Astrocyte (in vitro differentiated cells and primary cell): ENCODE measurements at regions not wholly inside any gene's neighbourhood (a gene's known extent, or its start where the extent isn't known, plus 50 kb on each side); places are given as distances from the start of the nearest gene placed in this dataset.

Experiments used
- DNase-seq: peaks from one replicate; pipeline ENCODE4 v3.0.0-alpha.2; 2010; ENCODE audit warnings: low read depth
- FAIRE-seq: peaks from 2 replicates; lab custom pipeline; 2011; peaks lifted over from hg19 to GRCh38; lab: Jason Lieb, UNC
- H2AFZ ChIP-seq: 2 replicates; pipeline ENCODE4 v1.6.0; 2012; ENCODE audit warnings: low read depth, low read length, inconsistent platforms
- H3K27ac ChIP-seq: 2 replicates; pipeline ENCODE4 v1.5.1; 2011; ENCODE audit warnings: low read depth, low read length, inconsistent platforms
- H3K27me3 ChIP-seq: 2 replicates; pipeline ENCODE4 v1.6.0; 2011; ENCODE audit warnings: low read length, inconsistent platforms; ENCODE audit not compliant: insufficient read depth
- H3K36me3 ChIP-seq: 2 replicates; pipeline ENCODE4 v1.5.1; 2011; ENCODE audit warnings: low read length, inconsistent platforms; ENCODE audit not compliant: insufficient read depth
- H3K4me1 ChIP-seq: 2 replicates; pipeline ENCODE4 v1.5.1; 2011; ENCODE audit warnings: low read length, inconsistent platforms; ENCODE audit not compliant: insufficient read depth
- H3K4me2 ChIP-seq: 2 replicates; pipeline ENCODE4 v1.6.0; 2012; ENCODE audit warnings: low read length, inconsistent platforms
- H3K4me3 ChIP-seq: 2 replicates; pipeline ENCODE4 v1.5.1; 2011; ENCODE audit warnings: low read depth, mild to moderate bottlenecking, low read length, inconsistent platforms; ENCODE audit not compliant: insufficient read depth
- H3K79me2 ChIP-seq: 2 replicates; pipeline ENCODE4 v1.6.0; 2012; ENCODE audit warnings: mild to moderate bottlenecking, low read length, inconsistent platforms; ENCODE audit not compliant: insufficient read depth
- H3K9ac ChIP-seq: 2 replicates; pipeline ENCODE4 v1.6.0; 2012; ENCODE audit warnings: mild to moderate bottlenecking, low read length, inconsistent platforms
- H3K9me3 ChIP-seq: 2 replicates; pipeline ENCODE4 v1.5.1; 2012; ENCODE audit warnings: low read depth, mild to moderate bottlenecking, low read length, inconsistent platforms; ENCODE audit not compliant: insufficient read depth
- H4K20me1 ChIP-seq: 2 replicates; pipeline ENCODE4 v1.6.0; 2012; ENCODE audit warnings: low read length, inconsistent platforms; ENCODE audit not compliant: insufficient read depth
- H3K27ac Mint-ChIP-seq: one replicate; pipeline ENCODE4 v1.8.0; 2021; ENCODE audit warnings: mild to moderate bottlenecking, mixed read lengths; ENCODE audit not compliant: unreplicated experiment
- H3K27me3 Mint-ChIP-seq: one replicate; pipeline ENCODE4 v1.8.0; 2021; ENCODE audit warnings: low read depth, mixed read lengths; ENCODE audit not compliant: unreplicated experiment
- H3K36me3 Mint-ChIP-seq: one replicate; pipeline ENCODE4 v1.8.0; 2021; ENCODE audit warnings: low read depth, mixed read lengths; ENCODE audit not compliant: unreplicated experiment
- H3K4me1 Mint-ChIP-seq: one replicate; pipeline ENCODE4 v1.8.0; 2021; ENCODE audit warnings: low read depth, mixed read lengths; ENCODE audit not compliant: unreplicated experiment
- H3K4me3 Mint-ChIP-seq: one replicate; pipeline ENCODE4 v1.8.0; 2021; ENCODE audit warnings: mild to moderate bottlenecking, moderate library complexity, mixed read lengths; ENCODE audit not compliant: unreplicated experiment
- H3K9me3 Mint-ChIP-seq: one replicate; pipeline ENCODE4 v1.8.0; 2021; ENCODE audit warnings: mild to moderate bottlenecking, mixed read lengths; ENCODE audit not compliant: unreplicated experiment
- EZH2 ChIP-seq: IDR thresholded peaks from 2 replicates; pipeline ENCODE4 v1.6.1; 2012; ENCODE audit warnings: mild to moderate bottlenecking, low read length, inconsistent platforms; ENCODE audit not compliant: insufficient read depth
- TF ChIP-seq, protein P1 (sequence below): IDR thresholded peaks from 2 replicates; pipeline ENCODE4 v1.5.1; 2011; ENCODE audit warnings: low read depth, mild to moderate bottlenecking, inconsistent platforms, low read length, moderate library complexity; ENCODE audit not compliant: insufficient read depth

DNA sequence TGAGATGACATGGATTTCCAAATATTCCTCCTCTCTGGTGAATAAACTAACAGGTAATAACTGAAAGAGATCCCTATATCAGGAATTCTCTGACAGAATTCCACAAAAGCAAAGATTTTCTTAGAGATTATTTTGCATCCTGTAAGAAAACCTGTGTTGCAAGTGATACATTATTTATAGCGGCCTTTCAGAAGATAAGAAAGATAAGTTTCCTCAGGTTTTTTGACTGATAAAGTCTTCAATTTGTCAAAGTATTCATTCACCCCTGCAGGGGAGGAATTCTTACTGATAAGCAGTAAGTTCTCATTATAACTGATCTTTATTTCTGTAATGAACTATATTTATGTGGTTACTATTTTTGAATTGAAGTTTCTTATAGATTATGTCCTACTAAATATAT, 554.0 kb downstream of the ARL4A start:
- Mint-ChIP-seq H3K4me3 (no peak overlapping the region), H3K9me3 (no peaks in the 10 kb centered on the region), H3K4me1 (peaks cover 2% of the 10 kb centered on the region), H3K27me3 (no peaks in the 10 kb centered on the region), H3K36me3 (no peaks in the 10 kb centered on the region), H3K27ac (no peak overlapping the region)
- no peak for FAIRE-seq
- Histone ChIP-seq H3K79me2 (no peaks in the 10 kb centered on the region), H2AFZ (no peak overlapping the region), H3K4me2 (no peak overlapping the region), H3K4me1 (peaks cover 4% of the 10 kb centered on the region), H3K27ac (no peak overlapping the region), H4K20me1 (no peaks in the 10 kb centered on the region), H3K27me3 (no peaks in the 10 kb centered on the region), H3K9ac (no peak overlapping the region), H3K9me3 (no peaks in the 10 kb centered on the region), H3K4me3 (no peak overlapping the region), H3K36me3 (no peaks in the 10 kb centered on the region)
- TF ChIP-seq EZH2: no peak
- TF ChIP-seq, protein P1, sequence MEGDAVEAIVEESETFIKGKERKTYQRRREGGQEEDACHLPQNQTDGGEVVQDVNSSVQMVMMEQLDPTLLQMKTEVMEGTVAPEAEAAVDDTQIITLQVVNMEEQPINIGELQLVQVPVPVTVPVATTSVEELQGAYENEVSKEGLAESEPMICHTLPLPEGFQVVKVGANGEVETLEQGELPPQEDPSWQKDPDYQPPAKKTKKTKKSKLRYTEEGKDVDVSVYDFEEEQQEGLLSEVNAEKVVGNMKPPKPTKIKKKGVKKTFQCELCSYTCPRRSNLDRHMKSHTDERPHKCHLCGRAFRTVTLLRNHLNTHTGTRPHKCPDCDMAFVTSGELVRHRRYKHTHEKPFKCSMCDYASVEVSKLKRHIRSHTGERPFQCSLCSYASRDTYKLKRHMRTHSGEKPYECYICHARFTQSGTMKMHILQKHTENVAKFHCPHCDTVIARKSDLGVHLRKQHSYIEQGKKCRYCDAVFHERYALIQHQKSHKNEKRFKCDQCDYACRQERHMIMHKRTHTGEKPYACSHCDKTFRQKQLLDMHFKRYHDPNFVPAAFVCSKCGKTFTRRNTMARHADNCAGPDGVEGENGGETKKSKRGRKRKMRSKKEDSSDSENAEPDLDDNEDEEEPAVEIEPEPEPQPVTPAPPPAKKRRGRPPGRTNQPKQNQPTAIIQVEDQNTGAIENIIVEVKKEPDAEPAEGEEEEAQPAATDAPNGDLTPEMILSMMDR: no peak
- DNase-seq: no peak

DNA sequence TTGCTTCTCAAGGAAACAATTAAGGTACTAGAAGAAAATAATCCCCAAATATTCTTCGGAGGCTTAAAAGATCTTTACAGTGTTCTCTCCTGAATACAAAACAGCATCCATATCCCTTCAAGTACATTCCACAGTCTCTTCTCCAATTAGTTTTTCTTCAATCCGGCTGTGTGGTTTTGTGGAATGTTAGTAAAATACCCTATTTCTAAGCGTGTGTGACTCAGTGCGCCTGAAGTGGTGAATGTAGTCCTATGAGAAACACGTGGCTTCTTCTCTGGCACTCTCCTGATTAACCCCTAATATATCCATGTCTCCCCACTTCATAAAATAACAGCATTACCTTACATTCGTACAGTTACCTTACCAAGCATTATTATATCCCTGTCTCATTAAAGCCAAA, 570.2 kb downstream of the ARL4A start:
- Histone ChIP-seq H3K4me2 (no peak overlapping the region), H3K9me3 (no peaks in the 10 kb centered on the region), H3K27me3 (no peaks in the 10 kb centered on the region), H4K20me1 (no peaks in the 10 kb centered on the region), H3K36me3 (no peaks in the 10 kb centered on the region), H3K79me2 (no peaks in the 10 kb centered on the region), H3K4me1 (no peaks in the 10 kb centered on the region), H2AFZ (no peak overlapping the region), H3K27ac (no peak overlapping the region), H3K9ac (no peak overlapping the region), H3K4me3 (no peak overlapping the region)
- Mint-ChIP-seq H3K36me3 (no peaks in the 10 kb centered on the region), H3K27me3 (no peaks in the 10 kb centered on the region), H3K9me3 (no peaks in the 10 kb centered on the region), H3K4me1 (peaks cover 9% of the 10 kb centered on the region), H3K4me3 (no peak overlapping the region), H3K27ac (no peak overlapping the region)
- DNase-seq (peak; percentile 73), FAIRE-seq (no peak)
- TF ChIP-seq, protein P1: no peak
- TF ChIP-seq EZH2: no peak

DNA sequence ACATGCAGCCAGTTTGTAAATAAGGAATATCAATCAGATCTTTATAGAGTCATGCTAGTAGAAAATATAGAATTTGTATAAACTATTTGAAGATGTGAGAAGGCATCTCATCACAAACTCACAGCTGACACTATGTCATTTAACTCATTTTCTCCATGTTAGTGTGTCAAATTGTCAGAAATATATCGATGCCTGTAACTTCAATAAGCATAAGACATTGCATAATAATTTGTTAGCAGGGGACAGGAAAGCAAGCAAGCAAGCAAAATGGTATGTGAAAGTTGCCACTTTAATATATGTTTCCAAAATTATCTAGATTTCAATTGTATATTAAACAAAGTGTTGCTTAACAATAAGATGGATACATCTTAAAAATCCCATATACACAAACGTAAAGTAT, 571.0 kb downstream of the ARL4A start:
- no peak overlapping the region for H3K27ac Mint-ChIP-seq
- no peak for DNase-seq
- no peak overlapping the region for H3K4me3 ChIP-seq
- H4K20me1 ChIP-seq: no peaks in the 10 kb centered on the region
- no peaks in the 10 kb centered on the region for H3K4me1 ChIP-seq
- no peak overlapping the region for H3K27ac ChIP-seq
- H3K4me1 Mint-ChIP-seq: peaks cover 9% of the 10 kb centered on the region
- H3K9me3 Mint-ChIP-seq: no peaks in the 10 kb centered on the region
- H3K36me3 Mint-ChIP-seq: no peaks in the 10 kb centered on the region
- no peak overlapping the region for H3K9ac ChIP-seq
- no peak for FAIRE-seq
- H3K27me3 ChIP-seq: no peaks in the 10 kb centered on the region
- H3K4me2 ChIP-seq: no peak overlapping the region
- H3K79me2 ChIP-seq: no peaks in the 10 kb centered on the region
- no peaks in the 10 kb centered on the region for H3K36me3 ChIP-seq
- no peaks in the 10 kb centered on the region for H3K9me3 ChIP-seq
- H2AFZ ChIP-seq: no peak overlapping the region
- no peak overlapping the region for H3K4me3 Mint-ChIP-seq
- no peaks in the 10 kb centered on the region for H3K27me3 Mint-ChIP-seq
- TF ChIP-seq, protein P1: no peak
- TF ChIP-seq EZH2: no peak
